Colonic mucosa (tissue), 4 donors: ENCODE measurements at regions not wholly inside any gene's neighbourhood (a gene's known extent, or its start where the extent isn't known, plus 50 kb on each side); places are given as distances from the start of the nearest gene placed in this dataset.

Experiments
- DNase-seq: peaks from one replicate; pipeline ENCODE4 v3.0.0-alpha.2; 2020
- H3K27ac ChIP-seq: fragments of 200-600 bp; one replicate; pipeline ENCODE4 v1.8.0; 2021
- H3K27me3 ChIP-seq: fragments of 200-600 bp; one replicate; pipeline ENCODE4 v1.8.0; 2021
- H3K36me3 ChIP-seq: fragments of 200-600 bp; one replicate; pipeline ENCODE4 v1.8.0; 2021
- H3K4me1 ChIP-seq: fragments of 200-600 bp; one replicate; pipeline ENCODE4 v1.8.0; 2021; ENCODE audit warnings: mild to moderate bottlenecking
- H3K4me3 ChIP-seq: fragments of 200-600 bp; one replicate; pipeline ENCODE4 v1.8.0; 2021
- H3K9ac ChIP-seq, 2 donors: one replicate each; pipeline ENCODE4 v1.7.0; 2013; ENCODE audit warnings: control low read depth in 2 of 2, low read depth in 2 of 2, low read length in 2 of 2
- H3K9me3 ChIP-seq: fragments of 200-600 bp; one replicate; pipeline ENCODE4 v1.8.0; 2021
- CTCF ChIP-seq: fragments of 200-600 bp; IDR thresholded peaks from one replicate; pipeline ENCODE4 v1.8.0; 2022; ENCODE audit warnings: antibody characterized with exemption, mild to moderate bottlenecking
- intact Hi-C: fragments of 100-400 bp; cut with DNase I; formaldehyde crosslinking; loops from one replicate; pipeline ENCODE4 v1.14.1; 2022
- donor health status: healthy.
- donor health status: DM: no; HTN: no; CAD: no.
- donor health status: DM: no; HTN: no; CAD: no.

DNA sequence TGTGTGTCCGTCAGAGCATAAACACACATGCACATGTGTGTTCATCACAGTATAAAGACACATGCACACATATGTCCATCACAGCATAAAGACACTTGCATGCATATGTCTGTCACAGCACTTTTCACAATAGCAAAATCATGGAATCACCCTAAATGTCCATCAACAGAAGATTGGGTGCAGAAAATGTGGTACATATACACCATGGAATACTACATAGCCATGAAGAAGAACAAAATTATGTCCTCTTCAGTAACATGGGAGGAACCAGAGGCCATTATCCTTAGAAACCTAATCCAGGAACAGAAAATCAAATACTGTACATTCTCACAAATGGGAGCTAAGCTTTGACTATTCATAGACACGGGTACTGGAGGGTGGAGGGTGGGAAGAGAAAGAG lies 732.2 kb downstream of the GALR1 start:
- H3K4me3 ChIP-seq = no peak overlapping the region
- no peak overlapping the region for H3K9ac ChIP-seq
- TF ChIP-seq CTCF = no peak
- H3K27me3 ChIP-seq = no peaks in the 10 kb centered on the region
- no peak for DNase-seq
- H3K36me3 ChIP-seq = no peaks in the 10 kb centered on the region
- no peak overlapping the region for H3K27ac ChIP-seq
- no peaks in the 10 kb centered on the region for H3K9me3 ChIP-seq
- no peaks in the 10 kb centered on the region for H3K4me1 ChIP-seq
- intact Hi-C loops = no loop called here

DNA sequence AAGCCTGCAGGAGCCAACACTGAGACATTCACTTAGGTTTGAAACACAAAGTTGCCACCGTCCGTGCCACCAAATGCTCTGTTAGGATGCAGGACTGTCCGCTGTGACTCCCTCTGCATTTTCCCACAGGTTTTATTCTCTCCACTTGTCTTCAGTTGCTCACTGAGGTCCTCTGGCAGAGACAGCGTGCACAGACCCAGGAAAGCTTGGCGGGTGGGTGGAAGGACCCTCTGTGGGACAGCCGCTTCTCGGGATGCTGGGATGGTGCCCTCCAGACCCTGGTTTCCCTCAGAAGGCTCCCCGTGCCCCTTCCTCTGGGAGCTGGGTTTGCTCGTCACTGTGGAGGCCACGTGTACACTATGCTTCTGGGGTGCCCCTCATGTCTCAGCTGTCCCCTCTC lies 733.6 kb downstream of the GALR1 start:
- H3K9me3 ChIP-seq = no peaks in the 10 kb centered on the region

DNA sequence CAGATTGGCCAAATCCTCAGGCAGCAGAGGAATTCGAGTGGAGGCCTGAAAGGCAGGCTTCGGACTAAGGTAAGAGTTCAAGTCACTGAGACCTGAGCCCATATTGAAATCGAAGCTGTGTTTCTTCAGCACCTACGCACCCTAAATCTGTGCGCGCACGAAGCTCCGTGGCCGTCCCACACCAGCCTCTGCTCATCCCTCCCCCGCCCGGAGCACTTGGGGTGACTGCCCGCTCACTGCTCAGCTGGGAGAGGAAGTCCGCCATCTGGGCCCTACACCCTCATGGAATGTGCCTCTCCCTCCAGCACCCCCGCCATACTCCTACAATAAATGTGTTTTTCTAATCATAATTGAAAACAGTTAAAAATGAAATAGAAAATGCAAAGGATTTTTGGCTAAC lies 734.5 kb downstream of the GALR1 start:
- Histone ChIP-seq H3K4me3 (no peak overlapping the region), H3K36me3 (no peaks in the 10 kb centered on the region), H3K9me3 (no peaks in the 10 kb centered on the region), H3K27ac (no peak overlapping the region), H3K4me1 (no peaks in the 10 kb centered on the region), H3K9ac (no peak overlapping the region), H3K27me3 (no peaks in the 10 kb centered on the region)
- intact Hi-C loops = no loop called here
- no peak for DNase-seq
- TF ChIP-seq CTCF = no peak

More for the DNA sequence above, 733.6 kb downstream of the GALR1 start:
- H3K9ac ChIP-seq = no peak overlapping the region
- H3K4me3 ChIP-seq = no peak overlapping the region
- no peak overlapping the region for H3K27ac ChIP-seq
- H3K4me1 ChIP-seq = no peaks in the 10 kb centered on the region
- no peaks in the 10 kb centered on the region for H3K36me3 ChIP-seq
- no peak for DNase-seq
- no peak for TF ChIP-seq CTCF
- H3K27me3 ChIP-seq = no peaks in the 10 kb centered on the region
- intact Hi-C loops = no loop called here

GRCh38 chr18:77984833-77985232 lies 735.2 kb downstream of the GALR1 start:
- H3K36me3 ChIP-seq = no peaks in the 10 kb centered on the region
- H3K27me3 ChIP-seq = no peaks in the 10 kb centered on the region
- H3K9me3 ChIP-seq = no peaks in the 10 kb centered on the region
- intact Hi-C loops = no loop called here
- no peak for TF ChIP-seq CTCF
- DNase-seq = no peak
- H3K4me3 ChIP-seq = no peak overlapping the region
- H3K27ac ChIP-seq = no peak overlapping the region
- no peak overlapping the region for H3K9ac ChIP-seq
- H3K4me1 ChIP-seq = no peaks in the 10 kb centered on the region

- Histone ChIP-seq H3K9ac (no peak overlapping the region), H3K4me3 (no peak overlapping the region), H3K36me3 (no peaks in the 10 kb centered on the region), H3K9me3 (no peaks in the 10 kb centered on the region), H3K27ac (no peak overlapping the region), H3K27me3 (no peaks in the 10 kb centered on the region), H3K4me1 (no peaks in the 10 kb centered on the region)
- TF ChIP-seq CTCF = no peak
- intact Hi-C loops = no loop called here
- no peak for DNase-seq
Measured at GRCh38 chr18:77985526-77986281, 736.1 kb downstream of the GALR1 start.
